ENCODE measurements at regions not wholly inside any gene's neighbourhood (a gene's known extent, or its start where the extent isn't known, plus 50 kb on each side); places are given as distances from the start of the nearest gene placed in this dataset.

DNA sequence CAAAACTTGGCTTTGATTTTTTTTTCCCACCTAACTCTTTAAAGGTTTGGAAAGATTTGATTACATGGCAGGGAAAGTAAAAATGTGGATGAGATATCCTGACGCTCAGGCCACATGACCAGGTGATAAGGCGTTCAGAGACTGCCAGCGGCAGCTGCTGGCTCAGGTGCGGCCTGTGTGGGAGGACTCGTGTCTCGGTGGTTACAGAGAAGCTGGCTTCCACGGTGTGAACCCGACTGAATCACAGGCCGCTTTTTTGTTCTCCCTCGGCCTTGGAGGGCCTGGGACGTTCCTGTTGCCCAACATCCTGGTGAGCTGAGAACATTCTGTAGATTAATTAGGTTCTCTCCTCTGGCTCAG, 124.2 kb upstream of the ZNF516 start (continued):
- TF ChIP-seq, protein P1, sequence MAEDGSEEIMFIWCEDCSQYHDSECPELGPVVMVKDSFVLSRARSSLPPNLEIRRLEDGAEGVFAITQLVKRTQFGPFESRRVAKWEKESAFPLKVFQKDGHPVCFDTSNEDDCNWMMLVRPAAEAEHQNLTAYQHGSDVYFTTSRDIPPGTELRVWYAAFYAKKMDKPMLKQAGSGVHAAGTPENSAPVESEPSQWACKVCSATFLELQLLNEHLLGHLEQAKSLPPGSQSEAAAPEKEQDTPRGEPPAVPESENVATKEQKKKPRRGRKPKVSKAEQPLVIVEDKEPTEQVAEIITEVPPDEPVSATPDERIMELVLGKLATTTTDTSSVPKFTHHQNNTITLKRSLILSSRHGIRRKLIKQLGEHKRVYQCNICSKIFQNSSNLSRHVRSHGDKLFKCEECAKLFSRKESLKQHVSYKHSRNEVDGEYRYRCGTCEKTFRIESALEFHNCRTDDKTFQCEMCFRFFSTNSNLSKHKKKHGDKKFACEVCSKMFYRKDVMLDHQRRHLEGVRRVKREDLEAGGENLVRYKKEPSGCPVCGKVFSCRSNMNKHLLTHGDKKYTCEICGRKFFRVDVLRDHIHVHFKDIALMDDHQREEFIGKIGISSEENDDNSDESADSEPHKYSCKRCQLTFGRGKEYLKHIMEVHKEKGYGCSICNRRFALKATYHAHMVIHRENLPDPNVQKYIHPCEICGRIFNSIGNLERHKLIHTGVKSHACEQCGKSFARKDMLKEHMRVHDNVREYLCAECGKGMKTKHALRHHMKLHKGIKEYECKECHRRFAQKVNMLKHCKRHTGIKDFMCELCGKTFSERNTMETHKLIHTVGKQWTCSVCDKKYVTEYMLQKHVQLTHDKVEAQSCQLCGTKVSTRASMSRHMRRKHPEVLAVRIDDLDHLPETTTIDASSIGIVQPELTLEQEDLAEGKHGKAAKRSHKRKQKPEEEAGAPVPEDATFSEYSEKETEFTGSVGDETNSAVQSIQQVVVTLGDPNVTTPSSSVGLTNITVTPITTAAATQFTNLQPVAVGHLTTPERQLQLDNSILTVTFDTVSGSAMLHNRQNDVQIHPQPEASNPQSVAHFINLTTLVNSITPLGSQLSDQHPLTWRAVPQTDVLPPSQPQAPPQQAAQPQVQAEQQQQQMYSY (CRISPR knock-in tag; IDR thresholded peaks at IDR 0.05): peak; percentile 26; the same call in 1 of the 2 replicates
- TF ChIP-seq GRHL2 (CRISPR knock-in tag; IDR thresholded peaks at IDR 0.05; ENCODE audit: insufficient replicate concordance, severe bottlenecking) (no peak), ZNF138 (CRISPR knock-in tag; conservative IDR thresholded peaks at IDR 0.05) (no peak), JAZF1 (CRISPR knock-in tag; IDR thresholded peaks at IDR 0.05) (no peak), JUN (CRISPR knock-in tag; IDR thresholded peaks at IDR 0.05) (no peak)
- TF ChIP-seq, protein P2, sequence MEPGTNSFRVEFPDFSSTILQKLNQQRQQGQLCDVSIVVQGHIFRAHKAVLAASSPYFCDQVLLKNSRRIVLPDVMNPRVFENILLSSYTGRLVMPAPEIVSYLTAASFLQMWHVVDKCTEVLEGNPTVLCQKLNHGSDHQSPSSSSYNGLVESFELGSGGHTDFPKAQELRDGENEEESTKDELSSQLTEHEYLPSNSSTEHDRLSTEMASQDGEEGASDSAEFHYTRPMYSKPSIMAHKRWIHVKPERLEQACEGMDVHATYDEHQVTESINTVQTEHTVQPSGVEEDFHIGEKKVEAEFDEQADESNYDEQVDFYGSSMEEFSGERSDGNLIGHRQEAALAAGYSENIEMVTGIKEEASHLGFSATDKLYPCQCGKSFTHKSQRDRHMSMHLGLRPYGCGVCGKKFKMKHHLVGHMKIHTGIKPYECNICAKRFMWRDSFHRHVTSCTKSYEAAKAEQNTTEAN (CRISPR knock-in tag; IDR thresholded peaks at IDR 0.05): no peak
- TF ChIP-seq, protein P3, sequence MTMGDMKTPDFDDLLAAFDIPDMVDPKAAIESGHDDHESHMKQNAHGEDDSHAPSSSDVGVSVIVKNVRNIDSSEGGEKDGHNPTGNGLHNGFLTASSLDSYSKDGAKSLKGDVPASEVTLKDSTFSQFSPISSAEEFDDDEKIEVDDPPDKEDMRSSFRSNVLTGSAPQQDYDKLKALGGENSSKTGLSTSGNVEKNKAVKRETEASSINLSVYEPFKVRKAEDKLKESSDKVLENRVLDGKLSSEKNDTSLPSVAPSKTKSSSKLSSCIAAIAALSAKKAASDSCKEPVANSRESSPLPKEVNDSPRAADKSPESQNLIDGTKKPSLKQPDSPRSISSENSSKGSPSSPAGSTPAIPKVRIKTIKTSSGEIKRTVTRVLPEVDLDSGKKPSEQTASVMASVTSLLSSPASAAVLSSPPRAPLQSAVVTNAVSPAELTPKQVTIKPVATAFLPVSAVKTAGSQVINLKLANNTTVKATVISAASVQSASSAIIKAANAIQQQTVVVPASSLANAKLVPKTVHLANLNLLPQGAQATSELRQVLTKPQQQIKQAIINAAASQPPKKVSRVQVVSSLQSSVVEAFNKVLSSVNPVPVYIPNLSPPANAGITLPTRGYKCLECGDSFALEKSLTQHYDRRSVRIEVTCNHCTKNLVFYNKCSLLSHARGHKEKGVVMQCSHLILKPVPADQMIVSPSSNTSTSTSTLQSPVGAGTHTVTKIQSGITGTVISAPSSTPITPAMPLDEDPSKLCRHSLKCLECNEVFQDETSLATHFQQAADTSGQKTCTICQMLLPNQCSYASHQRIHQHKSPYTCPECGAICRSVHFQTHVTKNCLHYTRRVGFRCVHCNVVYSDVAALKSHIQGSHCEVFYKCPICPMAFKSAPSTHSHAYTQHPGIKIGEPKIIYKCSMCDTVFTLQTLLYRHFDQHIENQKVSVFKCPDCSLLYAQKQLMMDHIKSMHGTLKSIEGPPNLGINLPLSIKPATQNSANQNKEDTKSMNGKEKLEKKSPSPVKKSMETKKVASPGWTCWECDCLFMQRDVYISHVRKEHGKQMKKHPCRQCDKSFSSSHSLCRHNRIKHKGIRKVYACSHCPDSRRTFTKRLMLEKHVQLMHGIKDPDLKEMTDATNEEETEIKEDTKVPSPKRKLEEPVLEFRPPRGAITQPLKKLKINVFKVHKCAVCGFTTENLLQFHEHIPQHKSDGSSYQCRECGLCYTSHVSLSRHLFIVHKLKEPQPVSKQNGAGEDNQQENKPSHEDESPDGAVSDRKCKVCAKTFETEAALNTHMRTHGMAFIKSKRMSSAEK (CRISPR knock-in tag; IDR thresholded peaks at IDR 0.05; ENCODE audit: borderline replicate concordance): no peak

DNA sequence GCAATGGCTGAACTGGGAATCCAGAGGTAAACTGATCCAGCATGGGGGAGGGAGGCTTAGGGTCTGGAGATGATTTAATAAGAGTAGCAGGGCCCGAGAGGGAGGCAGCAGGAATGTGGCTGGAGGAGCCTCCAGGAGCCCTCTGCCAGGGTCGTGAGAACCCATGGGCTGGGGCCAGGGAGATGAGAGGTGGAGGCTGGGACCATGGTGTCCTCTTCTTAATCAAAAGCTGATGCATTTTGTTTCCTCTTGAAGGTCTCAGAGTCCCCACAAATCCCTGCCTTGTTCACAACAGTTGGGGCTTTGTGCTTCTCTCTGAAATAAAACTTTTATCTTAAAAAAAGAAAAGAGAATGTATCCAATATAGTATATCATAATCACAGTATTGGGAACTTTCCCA, 123.7 kb upstream of the ZNF516 start:
- H3K27ac Mint-ChIP-seq: no peak overlapping the region
- ChIA-PET POLR2A (interaction anchor here (1.7 to 2.1 kb wide), 3 partner anchors 53 to 168 kb away, joined by 5 to 11 read pairs (median 9); no protein-coding TSS in a partner anchor), CTCF (interaction anchor here (0.5 to 7.1 kb wide), 6 partner anchors 8 to 976 kb away, joined by 3 to 58 read pairs (median 10); no protein-coding TSS in a partner anchor)
- H3K27me3 Mint-ChIP-seq (ENCODE audit: low read depth): peaks cover 35% of the 10 kb centered on the region
- DNase-seq (ENCODE audit: low spot score) (no peak), ATAC-seq (no peak)
- peaks cover 65% of the 10 kb centered on the region for H3K4me1 Mint-ChIP-seq
- TF ChIP-seq, protein P4, sequence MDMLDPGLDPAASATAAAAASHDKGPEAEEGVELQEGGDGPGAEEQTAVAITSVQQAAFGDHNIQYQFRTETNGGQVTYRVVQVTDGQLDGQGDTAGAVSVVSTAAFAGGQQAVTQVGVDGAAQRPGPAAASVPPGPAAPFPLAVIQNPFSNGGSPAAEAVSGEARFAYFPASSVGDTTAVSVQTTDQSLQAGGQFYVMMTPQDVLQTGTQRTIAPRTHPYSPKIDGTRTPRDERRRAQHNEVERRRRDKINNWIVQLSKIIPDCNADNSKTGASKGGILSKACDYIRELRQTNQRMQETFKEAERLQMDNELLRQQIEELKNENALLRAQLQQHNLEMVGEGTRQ (CRISPR knock-in tag; IDR thresholded peaks at IDR 0.05): no peak
- TF ChIP-seq, protein P5, sequence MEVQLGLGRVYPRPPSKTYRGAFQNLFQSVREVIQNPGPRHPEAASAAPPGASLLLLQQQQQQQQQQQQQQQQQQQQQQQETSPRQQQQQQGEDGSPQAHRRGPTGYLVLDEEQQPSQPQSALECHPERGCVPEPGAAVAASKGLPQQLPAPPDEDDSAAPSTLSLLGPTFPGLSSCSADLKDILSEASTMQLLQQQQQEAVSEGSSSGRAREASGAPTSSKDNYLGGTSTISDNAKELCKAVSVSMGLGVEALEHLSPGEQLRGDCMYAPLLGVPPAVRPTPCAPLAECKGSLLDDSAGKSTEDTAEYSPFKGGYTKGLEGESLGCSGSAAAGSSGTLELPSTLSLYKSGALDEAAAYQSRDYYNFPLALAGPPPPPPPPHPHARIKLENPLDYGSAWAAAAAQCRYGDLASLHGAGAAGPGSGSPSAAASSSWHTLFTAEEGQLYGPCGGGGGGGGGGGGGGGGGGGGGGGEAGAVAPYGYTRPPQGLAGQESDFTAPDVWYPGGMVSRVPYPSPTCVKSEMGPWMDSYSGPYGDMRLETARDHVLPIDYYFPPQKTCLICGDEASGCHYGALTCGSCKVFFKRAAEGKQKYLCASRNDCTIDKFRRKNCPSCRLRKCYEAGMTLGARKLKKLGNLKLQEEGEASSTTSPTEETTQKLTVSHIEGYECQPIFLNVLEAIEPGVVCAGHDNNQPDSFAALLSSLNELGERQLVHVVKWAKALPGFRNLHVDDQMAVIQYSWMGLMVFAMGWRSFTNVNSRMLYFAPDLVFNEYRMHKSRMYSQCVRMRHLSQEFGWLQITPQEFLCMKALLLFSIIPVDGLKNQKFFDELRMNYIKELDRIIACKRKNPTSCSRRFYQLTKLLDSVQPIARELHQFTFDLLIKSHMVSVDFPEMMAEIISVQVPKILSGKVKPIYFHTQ (CRISPR knock-in tag; IDR thresholded peaks at IDR 0.05): no peak
- TF ChIP-seq, protein P6, sequence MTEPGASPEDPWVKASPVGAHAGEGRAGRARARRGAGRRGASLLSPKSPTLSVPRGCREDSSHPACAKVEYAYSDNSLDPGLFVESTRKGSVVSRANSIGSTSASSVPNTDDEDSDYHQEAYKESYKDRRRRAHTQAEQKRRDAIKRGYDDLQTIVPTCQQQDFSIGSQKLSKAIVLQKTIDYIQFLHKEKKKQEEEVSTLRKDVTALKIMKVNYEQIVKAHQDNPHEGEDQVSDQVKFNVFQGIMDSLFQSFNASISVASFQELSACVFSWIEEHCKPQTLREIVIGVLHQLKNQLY (CRISPR knock-in tag; IDR thresholded peaks at IDR 0.05): no peak
- TF ChIP-seq MYBL2 (CRISPR knock-in tag; IDR thresholded peaks at IDR 0.05) (no peak), OVOL2 (CRISPR knock-in tag; IDR thresholded peaks at IDR 0.05; ENCODE audit: borderline replicate concordance) (no peak), KAT7 (CRISPR knock-in tag; IDR thresholded peaks at IDR 0.05; ENCODE audit: borderline replicate concordance) (no peak), ZNF423 (CRISPR knock-in tag; IDR thresholded peaks at IDR 0.05) (no peak), CBFB (CRISPR knock-in tag; IDR thresholded peaks at IDR 0.05; ENCODE audit: low read depth) (no peak)
- TF ChIP-seq, protein P7, sequence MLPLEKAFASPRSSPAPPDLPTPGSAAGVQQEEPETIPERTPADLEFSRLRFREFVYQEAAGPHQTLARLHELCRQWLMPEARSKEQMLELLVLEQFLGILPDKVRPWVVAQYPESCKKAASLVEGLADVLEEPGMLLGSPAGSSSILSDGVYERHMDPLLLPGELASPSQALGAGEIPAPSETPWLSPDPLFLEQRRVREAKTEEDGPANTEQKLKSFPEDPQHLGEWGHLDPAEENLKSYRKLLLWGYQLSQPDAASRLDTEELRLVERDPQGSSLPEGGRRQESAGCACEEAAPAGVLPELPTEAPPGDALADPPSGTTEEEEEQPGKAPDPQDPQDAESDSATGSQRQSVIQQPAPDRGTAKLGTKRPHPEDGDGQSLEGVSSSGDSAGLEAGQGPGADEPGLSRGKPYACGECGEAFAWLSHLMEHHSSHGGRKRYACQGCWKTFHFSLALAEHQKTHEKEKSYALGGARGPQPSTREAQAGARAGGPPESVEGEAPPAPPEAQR (CRISPR knock-in tag; IDR thresholded peaks at IDR 0.05): no peak
- no peaks in the 10 kb centered on the region for H3K9me3 Mint-ChIP-seq
- H3K36me3 Mint-ChIP-seq: no peaks in the 10 kb centered on the region
- no peak overlapping the region for H3K4me3 Mint-ChIP-seq
